ENCODE measurements at regions not wholly inside any gene's neighbourhood (a gene's known extent, or its start where the extent isn't known, plus 50 kb on each side); places are given as distances from the start of the nearest gene placed in this dataset.

DNA sequence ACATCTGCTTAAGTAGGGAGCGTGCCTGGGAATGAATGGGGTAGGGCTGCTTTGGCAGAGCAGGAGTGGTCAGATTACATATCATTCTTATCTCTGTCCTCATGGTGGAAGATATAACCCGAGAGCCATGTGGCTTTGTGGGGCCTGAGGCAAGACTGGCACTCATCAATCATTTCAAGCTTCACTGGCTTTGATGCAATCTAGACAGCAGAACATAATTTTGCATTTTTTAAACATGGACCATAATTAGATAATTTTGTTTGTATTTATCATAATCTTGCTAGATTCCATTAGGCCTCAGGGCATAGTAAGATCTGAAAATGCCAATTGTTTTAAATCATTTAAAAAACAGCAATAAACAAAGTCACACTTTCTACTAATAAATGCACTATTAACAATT, 480.3 kb downstream of the NXPH1 start:
- Histone ChIP-seq H2BK15ac (ENCODE audit: low read depth, low read length) (no peak overlapping the region), H3K9me1 (ENCODE audit: insufficient read depth, low read length) (no peaks in the 10 kb centered on the region), H3K14ac (replicated peaks; ENCODE audit: low read depth, low read length) (no peak overlapping the region), H3K9me3 (ENCODE audit: control insufficient read depth, insufficient read depth, low read length) (peaks cover 6% of the 10 kb centered on the region), H4K8ac (ENCODE audit: low read depth in 2 of 2, low read length in 2 of 2) (no peak overlapping the region), H3K4me1 (ENCODE audit: control insufficient read depth, insufficient read depth, low read length) (no peaks in the 10 kb centered on the region), H4K91ac (ENCODE audit: insufficient read depth, low read depth, low read length) (no peak overlapping the region), H3K4me3 (ENCODE audit: insufficient read depth, low read depth, low read length) (no peak overlapping the region), H3K4me2 (ENCODE audit: low read depth, low read length) (no peak overlapping the region), H2BK120ac (ENCODE audit: low read depth, low read length) (no peak overlapping the region), H3K56ac (ENCODE audit: extremely low read depth, insufficient read depth, low read length) (no peak overlapping the region), H2AFZ (replicated peaks; ENCODE audit: low read length, poor library complexity) (no peak overlapping the region), H3K27me3 (ENCODE audit: control insufficient read depth, insufficient read depth, low read length) (no peaks in the 10 kb centered on the region), H4K5ac (ENCODE audit: low read depth, low read length) (no peak overlapping the region), H4K20me1 (ENCODE audit: insufficient read depth, low read length) (no peaks in the 10 kb centered on the region), H3K23ac (ENCODE audit: low read depth, low read length) (no peak overlapping the region), H3K27ac (ENCODE audit: insufficient read depth, low read length) (no peak overlapping the region), H3K9ac (ENCODE audit: low read depth, low read length) (no peak overlapping the region), H3K18ac (ENCODE audit: low read depth, low read length) (no peak overlapping the region), H2BK5ac (ENCODE audit: low read depth, low read length, poor library complexity, severe bottlenecking) (no peak overlapping the region), H2BK20ac (ENCODE audit: low read depth, low read length) (no peak overlapping the region), H3K4ac (ENCODE audit: low read depth, low read length) (no peak overlapping the region), H3K36me3 (ENCODE audit: control insufficient read depth, insufficient read depth, low read length) (no peaks in the 10 kb centered on the region), H2AK5ac (ENCODE audit: low read depth, low read length) (no peak overlapping the region), H2AK9ac (replicated peaks; ENCODE audit: low read depth, low read length, poor library complexity) (no peak overlapping the region), H3K79me1 (ENCODE audit: low read depth in 1 of 2, low read length in 2 of 2) (no peaks in the 10 kb centered on the region)
- TF ChIP-seq, protein P1, sequence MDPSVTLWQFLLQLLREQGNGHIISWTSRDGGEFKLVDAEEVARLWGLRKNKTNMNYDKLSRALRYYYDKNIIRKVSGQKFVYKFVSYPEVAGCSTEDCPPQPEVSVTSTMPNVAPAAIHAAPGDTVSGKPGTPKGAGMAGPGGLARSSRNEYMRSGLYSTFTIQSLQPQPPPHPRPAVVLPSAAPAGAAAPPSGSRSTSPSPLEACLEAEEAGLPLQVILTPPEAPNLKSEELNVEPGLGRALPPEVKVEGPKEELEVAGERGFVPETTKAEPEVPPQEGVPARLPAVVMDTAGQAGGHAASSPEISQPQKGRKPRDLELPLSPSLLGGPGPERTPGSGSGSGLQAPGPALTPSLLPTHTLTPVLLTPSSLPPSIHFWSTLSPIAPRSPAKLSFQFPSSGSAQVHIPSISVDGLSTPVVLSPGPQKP (IDR thresholded peaks at IDR 0.05; ENCODE audit: borderline replicate concordance, low read depth, low read length) = no peak
- TF ChIP-seq FOS (IDR thresholded peaks at IDR 0.05; ENCODE audit: low read depth, low read length) = no peak
- TF ChIP-seq RCOR1 (IDR thresholded peaks at IDR 0.05; ENCODE audit: insufficient replicate concordance, low read length) = no peak
- TF ChIP-seq NFE2L2 (IDR thresholded peaks at IDR 0.05; ENCODE audit: low read depth, low read length) = no peak
- TF ChIP-seq MAFK (IDR thresholded peaks at IDR 0.05; ENCODE audit: low read depth, low read length) = no peak
- no peak for TF ChIP-seq SMC3 (IDR thresholded peaks at IDR 0.05; ENCODE audit: low read depth, low read length)
- TF ChIP-seq, protein P2, sequence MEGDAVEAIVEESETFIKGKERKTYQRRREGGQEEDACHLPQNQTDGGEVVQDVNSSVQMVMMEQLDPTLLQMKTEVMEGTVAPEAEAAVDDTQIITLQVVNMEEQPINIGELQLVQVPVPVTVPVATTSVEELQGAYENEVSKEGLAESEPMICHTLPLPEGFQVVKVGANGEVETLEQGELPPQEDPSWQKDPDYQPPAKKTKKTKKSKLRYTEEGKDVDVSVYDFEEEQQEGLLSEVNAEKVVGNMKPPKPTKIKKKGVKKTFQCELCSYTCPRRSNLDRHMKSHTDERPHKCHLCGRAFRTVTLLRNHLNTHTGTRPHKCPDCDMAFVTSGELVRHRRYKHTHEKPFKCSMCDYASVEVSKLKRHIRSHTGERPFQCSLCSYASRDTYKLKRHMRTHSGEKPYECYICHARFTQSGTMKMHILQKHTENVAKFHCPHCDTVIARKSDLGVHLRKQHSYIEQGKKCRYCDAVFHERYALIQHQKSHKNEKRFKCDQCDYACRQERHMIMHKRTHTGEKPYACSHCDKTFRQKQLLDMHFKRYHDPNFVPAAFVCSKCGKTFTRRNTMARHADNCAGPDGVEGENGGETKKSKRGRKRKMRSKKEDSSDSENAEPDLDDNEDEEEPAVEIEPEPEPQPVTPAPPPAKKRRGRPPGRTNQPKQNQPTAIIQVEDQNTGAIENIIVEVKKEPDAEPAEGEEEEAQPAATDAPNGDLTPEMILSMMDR (conservative IDR thresholded peaks at IDR 0.05; ENCODE audit: low read depth, low read length) = no peak
- no peak for TF ChIP-seq POLR2A (IDR thresholded peaks at IDR 0.05; ENCODE audit: low read depth, low read length)
- no peak for TF ChIP-seq RAD21 (IDR thresholded peaks at IDR 0.05; ENCODE audit: low read length)
- ATAC-seq (ENCODE audit: low read depth) (no peak), DNase-seq (no peak)
- WGBS, 2 experiments (ENCODE audit: extremely low coverage in 2 of 2, insufficient read length in 1 of 2) = no CpG with 5 or more reads among the region's 2 CpGs
- POLR2A ChIA-PET (ENCODE audit: unreplicated experiment) = no interaction called here
- dilution Hi-C loops (cut with HindIII; ENCODE audit: low sequenced_read_pairs, unreplicated experiment) = no loop called here
- in situ Hi-C loops (cut with MboI; ENCODE audit: low sequenced_read_pairs) = no loop called here
- intact Hi-C loops (cut with micrococcal nuclease) = no loop called here
- CTCF ChIA-PET = no interaction called here
- no TSS peak for BruUV-seq (replicated peaks)

Measured in IMR-90 (cell line).